Activated CD4-positive, alpha-beta T cell treated with anti-CD3 and anti-CD28 coated beads, Interleukin-2, amount 10 ng/mL, durations not matched to agents 7 days and 5 days (primary cell): ENCODE measurements at regions not wholly inside any gene's neighbourhood (a gene's known extent, or its start where the extent isn't known, plus 50 kb on each side); places are given as distances from the start of the nearest gene placed in this dataset.
"Not testable (repeated sequence)": the region's sequence is repeated elsewhere in the genome, so short reads cannot be mapped to it uniquely, and the experiment has no call there.

Source experiments
- CTCF ChIA-PET: fragments of 350-600 bp; sonication (Branson Sonifier 250); formaldehyde crosslinking; loops from one replicate; lab custom pipeline; 2021; ENCODE audit warnings: antibody characterized with exemption; lab: Charles Lee
- POLR2A ChIA-PET: fragments of 350-600 bp; sonication (Branson Sonifier 250); formaldehyde crosslinking; loops from one replicate; lab custom pipeline; 2021; ENCODE audit warnings: antibody characterized with exemption; lab: Charles Lee
- DNase-seq: peaks from one replicate; pipeline ENCODE4 v3.0.0-alpha.2; 2020
- H3K27ac Mint-ChIP-seq: one replicate; pipeline ENCODE4 v1.8.0; 2021; ENCODE audit warnings: mild to moderate bottlenecking, moderate library complexity, mixed read lengths
- H3K27me3 Mint-ChIP-seq: one replicate; pipeline ENCODE4 v1.8.0; 2021; ENCODE audit warnings: mixed read lengths
- H3K36me3 Mint-ChIP-seq: one replicate; pipeline ENCODE4 v1.8.0; 2021; ENCODE audit warnings: low read depth, mixed read lengths
- H3K4me1 Mint-ChIP-seq: one replicate; pipeline ENCODE4 v1.8.0; 2021; ENCODE audit warnings: mixed read lengths
- H3K4me3 Mint-ChIP-seq: one replicate; pipeline ENCODE4 v1.8.0; 2021; ENCODE audit warnings: mild to moderate bottlenecking, moderate library complexity, mixed read lengths
- H3K9me3 Mint-ChIP-seq: one replicate; pipeline ENCODE4 v1.8.0; 2021; ENCODE audit warnings: mixed read lengths

- DNase-seq: no peak
- no peaks in the 10 kb centered on the region for H3K27me3 Mint-ChIP-seq
- ChIA-PET POLR2A (no interaction called here), CTCF (no interaction called here)
- peaks cover 19% of the 10 kb centered on the region for H3K36me3 Mint-ChIP-seq
- H3K9me3 Mint-ChIP-seq: no peaks in the 10 kb centered on the region
- H3K27ac Mint-ChIP-seq: no peak overlapping the region
- no peaks in the 10 kb centered on the region for H3K4me1 Mint-ChIP-seq
- no peak overlapping the region for H3K4me3 Mint-ChIP-seq
These were observed 483.5 kb downstream of the UTRN start for GRCh38 chr6:144768551-144769075.

- ChIA-PET POLR2A (no interaction called here), CTCF (no interaction called here)
- H3K4me1 Mint-ChIP-seq: no peaks in the 10 kb centered on the region
- no peaks in the 10 kb centered on the region for H3K27me3 Mint-ChIP-seq
- no peaks in the 10 kb centered on the region for H3K9me3 Mint-ChIP-seq
- DNase-seq: no peak
- H3K4me3 Mint-ChIP-seq: no peak overlapping the region
- H3K27ac Mint-ChIP-seq: no peak overlapping the region
- peaks cover 20% of the 10 kb centered on the region for H3K36me3 Mint-ChIP-seq
These were observed 484.0 kb downstream of the UTRN start for GRCh38 chr6:144769142-144769541.

GRCh38 chr6:144776031-144776819 lies 491.1 kb downstream of the UTRN start:
- Mint-ChIP-seq H3K4me1 (no peaks in the 10 kb centered on the region), H3K4me3 (no peak overlapping the region), H3K27me3 (no peaks in the 10 kb centered on the region), H3K9me3 (no peaks in the 10 kb centered on the region), H3K27ac (peak overlapping the region; percentile 5), H3K36me3 (peaks cover 43% of the 10 kb centered on the region)
- DNase-seq: no peak
- ChIA-PET CTCF (no interaction called here), POLR2A (no interaction called here)

GRCh38 chr6:144777249-144777648 lies 492.1 kb downstream of the UTRN start:
- DNase-seq: no peak
- no peaks in the 10 kb centered on the region for H3K4me1 Mint-ChIP-seq
- POLR2A ChIA-PET: interaction anchor here (0.5 kb wide), 1 partner anchor 193 kb away, joined by 6 read pairs; no protein-coding TSS in a partner anchor
- H3K27me3 Mint-ChIP-seq: no peaks in the 10 kb centered on the region
- H3K27ac Mint-ChIP-seq: no peak overlapping the region
- peaks cover 46% of the 10 kb centered on the region for H3K36me3 Mint-ChIP-seq
- H3K9me3 Mint-ChIP-seq: no peaks in the 10 kb centered on the region
- no peak overlapping the region for H3K4me3 Mint-ChIP-seq
- CTCF ChIA-PET: interaction anchor here (1.2 kb wide), 1 partner anchor 15 kb away, joined by 3 read pairs; no protein-coding TSS in a partner anchor

- peaks cover 45% of the 10 kb centered on the region for H3K36me3 Mint-ChIP-seq
- H3K4me1 Mint-ChIP-seq: no peaks in the 10 kb centered on the region
- no peaks in the 10 kb centered on the region for H3K27me3 Mint-ChIP-seq
- no peak overlapping the region for H3K27ac Mint-ChIP-seq
- H3K9me3 Mint-ChIP-seq: no peaks in the 10 kb centered on the region
- H3K4me3 Mint-ChIP-seq: no peak overlapping the region
- CTCF ChIA-PET: interaction anchor here (1.2 to 1.4 kb wide), 2 partner anchors 16 to 195 kb away, joined by 3 to 4 read pairs; no protein-coding TSS in a partner anchor
- DNase-seq: no peak
- POLR2A ChIA-PET: no interaction called here
These were observed 492.9 kb downstream of the UTRN start for GRCh38 chr6:144778056-144778455.

GRCh38 chr6:144778773-144779492 lies 493.8 kb downstream of the UTRN start:
- Mint-ChIP-seq H3K4me1 (no peaks in the 10 kb centered on the region), H3K36me3 (peaks cover 39% of the 10 kb centered on the region), H3K9me3 (no peaks in the 10 kb centered on the region), H3K27ac (no peak overlapping the region), H3K27me3 (no peaks in the 10 kb centered on the region), H3K4me3 (no peak overlapping the region)
- DNase-seq: no peak
- CTCF ChIA-PET: interaction anchor here (0.7 to 1.4 kb wide), 2 partner anchors 145 to 196 kb away, joined by 4 read pairs; no protein-coding TSS in a partner anchor
- POLR2A ChIA-PET: no interaction called here

GRCh38 chr6:144781836-144782235 lies 496.7 kb downstream of the UTRN start:
- DNase-seq: no peak
- Mint-ChIP-seq H3K27ac (no peak overlapping the region), H3K9me3 (no peaks in the 10 kb centered on the region), H3K4me3 (no peak overlapping the region), H3K4me1 (no peaks in the 10 kb centered on the region), H3K27me3 (no peaks in the 10 kb centered on the region), H3K36me3 (peaks cover 28% of the 10 kb centered on the region)
- ChIA-PET POLR2A (no interaction called here), CTCF (no interaction called here)

- peaks cover 28% of the 10 kb centered on the region for H3K36me3 Mint-ChIP-seq
- no peak for DNase-seq
- ChIA-PET CTCF (no interaction called here), POLR2A (no interaction called here)
- H3K4me3 Mint-ChIP-seq: no peak overlapping the region
- no peaks in the 10 kb centered on the region for H3K4me1 Mint-ChIP-seq
- H3K27me3 Mint-ChIP-seq: no peaks in the 10 kb centered on the region
- H3K9me3 Mint-ChIP-seq: no peaks in the 10 kb centered on the region
- H3K27ac Mint-ChIP-seq: no peak overlapping the region
These were observed 497.5 kb downstream of the UTRN start for GRCh38 chr6:144782634-144783033.

- Mint-ChIP-seq H3K27ac (no peak overlapping the region), H3K36me3 (peaks cover 33% of the 10 kb centered on the region), H3K4me1 (no peaks in the 10 kb centered on the region), H3K9me3 (no peaks in the 10 kb centered on the region), H3K27me3 (no peaks in the 10 kb centered on the region), H3K4me3 (no peak overlapping the region)
- no peak for DNase-seq
- ChIA-PET CTCF (no interaction called here), POLR2A (no interaction called here)
These were observed 499.9 kb downstream of the UTRN start for GRCh38 chr6:144785056-144785455.

- DNase-seq: no peak
- Mint-ChIP-seq H3K4me3 (no peak overlapping the region), H3K36me3 (peaks cover 36% of the 10 kb centered on the region), H3K27ac (no peak overlapping the region), H3K27me3 (no peaks in the 10 kb centered on the region), H3K4me1 (no peaks in the 10 kb centered on the region), H3K9me3 (no peaks in the 10 kb centered on the region)
- POLR2A ChIA-PET: no interaction called here
- CTCF ChIA-PET: interaction anchor here (0.5 kb wide), 1 partner anchor 289 kb away, joined by 3 read pairs; no protein-coding TSS in a partner anchor
These were observed 501.7 kb downstream of the UTRN start for GRCh38 chr6:144786825-144787224.

- no peak for DNase-seq
- H3K27me3 Mint-ChIP-seq: no peaks in the 10 kb centered on the region
- peaks cover 61% of the 10 kb centered on the region for H3K36me3 Mint-ChIP-seq
- no peaks in the 10 kb centered on the region for H3K4me1 Mint-ChIP-seq
- CTCF ChIA-PET: interaction anchor here (1.0 kb wide), 1 partner anchor 17 kb away, joined by 3 read pairs; no protein-coding TSS in a partner anchor
- H3K9me3 Mint-ChIP-seq: peaks cover 10% of the 10 kb centered on the region
- POLR2A ChIA-PET: no interaction called here
- H3K27ac Mint-ChIP-seq: no peak overlapping the region
- H3K4me3 Mint-ChIP-seq: no peak overlapping the region
These were observed 508.6 kb downstream of the UTRN start for GRCh38 chr6:144793744-144794143.

GRCh38 chr6:144795022-144795421 lies 509.9 kb downstream of the UTRN start:
- POLR2A ChIA-PET, H3K4me3 Mint-ChIP-seq, H3K27me3 Mint-ChIP-seq, H3K9me3 Mint-ChIP-seq, DNase-seq, H3K4me1 Mint-ChIP-seq, H3K27ac Mint-ChIP-seq: not testable (repeated sequence)
- CTCF ChIA-PET: interaction anchor here (1.0 kb wide), 1 partner anchor 16 kb away, joined by 3 read pairs; no protein-coding TSS in a partner anchor
- peaks cover 66% of the 10 kb centered on the region for H3K36me3 Mint-ChIP-seq

GRCh38 chr6:144796070-144796469 lies 510.9 kb downstream of the UTRN start:
- ChIA-PET CTCF (no interaction called here), POLR2A (no interaction called here)
- no peaks in the 10 kb centered on the region for H3K27me3 Mint-ChIP-seq
- H3K4me3 Mint-ChIP-seq: no peak overlapping the region
- H3K27ac Mint-ChIP-seq: no peak overlapping the region
- H3K9me3 Mint-ChIP-seq: peaks cover 10% of the 10 kb centered on the region
- no peaks in the 10 kb centered on the region for H3K4me1 Mint-ChIP-seq
- H3K36me3 Mint-ChIP-seq: peaks cover 62% of the 10 kb centered on the region
- DNase-seq: no peak
